ENCODE measurements at regions not wholly inside any gene's neighbourhood (a gene's known extent, or its start where the extent isn't known, plus 50 kb on each side); places are given as distances from the start of the nearest gene placed in this dataset.

GRCh38 chr20:62553136-62553837, 77.5 kb upstream of the GATA5 start:
- Histone ChIP-seq H3K9me3 (no peaks in the 10 kb centered on the region), H3K27ac (peak overlapping the region in 3 of 4 donors; percentile 25 to 92 (median 84)), H3K4me3 (no peak overlapping the region), H3K4me1 (peaks cover 12 to 38% (median 23%) of the 10 kb centered on the region in 4 donors), H3K36me3 (no peaks in the 10 kb centered on the region), H3K27me3 (peaks cover 98% of the 10 kb centered on the region)
- in situ Hi-C loops (cut with MboI; ENCODE audit: low pct_ligation_motif_present in 1 of 4, low pct_unique_long_range_greater_than_20kb in 1 of 4, low sequenced_read_pairs in 3 of 4) (no loop called here), intact Hi-C loops (cut with DNase I; ENCODE audit: low total_unique reads) (no loop called here)
- DNase-seq: no peak
- WGBS, 2 donors (ENCODE audit: low coverage in 1 of 2): 77% methylated on average over 33 of the region's 33 CpGs; no CpG with 5 or more reads in 1 of the 2 donors
- TF ChIP-seq EP300 (IDR thresholded peaks at IDR 0.05; ENCODE audit: low read depth) (no peak), POLR2AphosphoS5 (IDR thresholded peaks at IDR 0.05) (no peak), POLR2A (IDR thresholded peaks at IDR 0.05) (no peak)
- TF ChIP-seq, protein P1, sequence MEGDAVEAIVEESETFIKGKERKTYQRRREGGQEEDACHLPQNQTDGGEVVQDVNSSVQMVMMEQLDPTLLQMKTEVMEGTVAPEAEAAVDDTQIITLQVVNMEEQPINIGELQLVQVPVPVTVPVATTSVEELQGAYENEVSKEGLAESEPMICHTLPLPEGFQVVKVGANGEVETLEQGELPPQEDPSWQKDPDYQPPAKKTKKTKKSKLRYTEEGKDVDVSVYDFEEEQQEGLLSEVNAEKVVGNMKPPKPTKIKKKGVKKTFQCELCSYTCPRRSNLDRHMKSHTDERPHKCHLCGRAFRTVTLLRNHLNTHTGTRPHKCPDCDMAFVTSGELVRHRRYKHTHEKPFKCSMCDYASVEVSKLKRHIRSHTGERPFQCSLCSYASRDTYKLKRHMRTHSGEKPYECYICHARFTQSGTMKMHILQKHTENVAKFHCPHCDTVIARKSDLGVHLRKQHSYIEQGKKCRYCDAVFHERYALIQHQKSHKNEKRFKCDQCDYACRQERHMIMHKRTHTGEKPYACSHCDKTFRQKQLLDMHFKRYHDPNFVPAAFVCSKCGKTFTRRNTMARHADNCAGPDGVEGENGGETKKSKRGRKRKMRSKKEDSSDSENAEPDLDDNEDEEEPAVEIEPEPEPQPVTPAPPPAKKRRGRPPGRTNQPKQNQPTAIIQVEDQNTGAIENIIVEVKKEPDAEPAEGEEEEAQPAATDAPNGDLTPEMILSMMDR (IDR thresholded peaks at IDR 0.05): peak in 1 of 5 experiments; percentile 22

DNA sequence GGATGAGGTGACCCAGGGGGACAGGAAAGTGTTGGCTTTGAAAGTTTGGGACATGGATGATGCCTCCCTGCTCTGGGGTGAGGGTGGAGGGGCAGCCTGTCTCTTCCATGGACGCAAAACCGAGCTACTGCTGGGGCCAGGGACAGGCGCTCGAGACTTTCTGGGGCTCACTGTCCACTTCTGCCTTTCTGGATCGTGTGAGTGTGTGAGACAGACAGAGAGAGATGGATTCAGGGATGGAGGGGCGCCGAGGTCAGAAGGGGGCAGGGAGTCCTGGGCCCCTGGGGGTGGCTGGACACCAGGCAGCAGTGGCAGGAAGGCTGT, 78.0 kb upstream of the GATA5 start:
- in situ Hi-C loops (cut with MboI; ENCODE audit: low pct_ligation_motif_present in 1 of 4, low pct_unique_long_range_greater_than_20kb in 1 of 4, low sequenced_read_pairs in 3 of 4) (no loop called here), intact Hi-C loops (cut with DNase I; ENCODE audit: low total_unique reads) (no loop called here)
- Histone ChIP-seq H3K9me3 (no peaks in the 10 kb centered on the region), H3K36me3 (no peaks in the 10 kb centered on the region), H3K4me1 (peaks cover 13 to 40% (median 24%) of the 10 kb centered on the region in 4 donors), H3K27me3 (peaks cover 99% of the 10 kb centered on the region), H3K27ac (peak overlapping the region in 2 of 4 donors; percentile 84 to 92), H3K4me3 (no peak overlapping the region)
- WGBS, 2 donors (ENCODE audit: low coverage in 1 of 2): 63 to 70% methylated on average over 2 to 7 of the region's 7 CpGs
- TF ChIP-seq POLR2A (IDR thresholded peaks at IDR 0.05): no peak
- TF ChIP-seq, protein P1 (IDR thresholded peaks at IDR 0.05): peak in 1 of 5 experiments; percentile 2
- no peak for DNase-seq

- in situ Hi-C loops (cut with MboI; ENCODE audit: low pct_ligation_motif_present in 1 of 4, low pct_unique_long_range_greater_than_20kb in 1 of 4, low sequenced_read_pairs in 3 of 4): no loop called here
- H3K4me3 ChIP-seq: no peak overlapping the region
- peaks cover 96% of the 10 kb centered on the region for H3K27me3 ChIP-seq
- H3K9me3 ChIP-seq: no peaks in the 10 kb centered on the region
- TF ChIP-seq EP300 (IDR thresholded peaks at IDR 0.05; ENCODE audit: low read depth) (no peak), POLR2A (IDR thresholded peaks at IDR 0.05) (no peak), POLR2AphosphoS5 (IDR thresholded peaks at IDR 0.05) (no peak)
- TF ChIP-seq, protein P1 (IDR thresholded peaks at IDR 0.05): no peak
- H3K27ac ChIP-seq: peak overlapping the region; percentile 25 to 92 (median 70)
- peaks cover 10 to 41% (median 25%) of the 10 kb centered on the region in 4 donors for H3K4me1 ChIP-seq
- H3K36me3 ChIP-seq: no peaks in the 10 kb centered on the region
- intact Hi-C loops (cut with DNase I; ENCODE audit: low total_unique reads): no loop called here
- WGBS, 2 donors (ENCODE audit: low coverage in 1 of 2): 60 to 68% methylated on average over 2 to 35 of the region's 35 CpGs
- no peak for DNase-seq
Measured at GRCh38 chr20:62554214-62554897, 78.6 kb upstream of the GATA5 start.

DNA sequence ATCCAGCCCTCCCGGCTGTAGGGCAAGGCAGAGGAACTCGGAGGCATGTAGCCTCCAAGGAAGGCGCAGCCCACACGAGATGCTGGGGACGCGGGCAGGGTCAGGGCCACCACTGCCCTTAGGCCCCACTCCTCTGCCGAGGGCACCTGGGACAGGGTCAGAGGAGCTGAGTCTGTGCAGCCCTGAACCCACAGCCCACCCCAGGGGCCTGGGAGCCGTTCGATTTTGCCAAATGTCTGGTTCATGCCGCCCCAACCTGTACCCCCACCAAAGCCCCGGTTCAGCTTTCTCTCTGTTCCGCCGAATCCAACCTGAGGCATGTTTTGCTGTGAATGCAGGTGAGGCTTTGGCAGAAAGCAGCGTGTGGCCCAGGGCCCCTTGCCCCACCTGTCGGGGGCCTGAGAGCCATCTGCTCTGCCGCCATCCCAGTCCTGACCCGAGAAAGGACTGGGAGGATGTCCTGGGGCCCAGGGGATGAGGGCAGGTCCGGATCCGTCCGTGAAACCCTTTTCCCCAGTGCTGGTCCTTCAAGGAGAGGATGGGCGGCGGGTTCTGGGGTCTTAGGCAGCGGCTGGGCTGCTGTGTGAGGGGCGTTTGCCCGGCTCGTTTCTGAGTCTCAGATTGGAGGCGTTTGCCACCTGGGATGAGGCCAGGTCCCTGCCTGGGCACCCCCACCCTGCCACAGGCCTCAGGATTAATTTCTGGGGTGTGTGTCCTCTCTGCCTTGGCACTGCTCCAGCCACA, 79.3 kb upstream of the GATA5 start:
- no peak for DNase-seq
- Histone ChIP-seq H3K4me3 (no peak overlapping the region), H3K36me3 (no peaks in the 10 kb centered on the region), H3K9me3 (no peaks in the 10 kb centered on the region), H3K4me1 (peaks cover 10 to 40% (median 24%) of the 10 kb centered on the region in 4 donors), H3K27ac (peak overlapping the region; percentile 32 to 92 (median 70)), H3K27me3 (peaks cover 95% of the 10 kb centered on the region)
- 77% methylated on average over 20 of the region's 27 CpGs; no CpG with 5 or more reads in 1 of the 2 donors for WGBS, 2 donors (ENCODE audit: low coverage in 1 of 2)
- intact Hi-C loops (cut with DNase I; ENCODE audit: low total_unique reads) (no loop called here), in situ Hi-C loops (cut with MboI; ENCODE audit: low pct_ligation_motif_present in 1 of 4, low pct_unique_long_range_greater_than_20kb in 1 of 4, low sequenced_read_pairs in 3 of 4) (no loop called here)
- no peak for TF ChIP-seq EP300 (IDR thresholded peaks at IDR 0.05; ENCODE audit: low read depth)
- TF ChIP-seq, protein P1 (IDR thresholded peaks at IDR 0.05): no peak
- no peak for TF ChIP-seq POLR2A (IDR thresholded peaks at IDR 0.05)
- TF ChIP-seq POLR2AphosphoS5 (IDR thresholded peaks at IDR 0.05): no peak
